OCI-LY3 (cell line): ENCODE measurements at regions not wholly inside any gene's neighbourhood (a gene's known extent, or its start where the extent isn't known, plus 50 kb on each side); places are given as distances from the start of the nearest gene placed in this dataset.

Source experiments
- CTCF ChIP-seq: fragments of 200-600, 300-600 bp; sonication (generic); IDR thresholded peaks from 2 replicates; pipeline ENCODE4 v1.5.1; 2014; ENCODE audit warnings: antibody characterized with exemption, low read length, low read depth
- EZH2phosphoT487 ChIP-seq: fragments of 200-600 bp; shearing (Covaris generic); IDR thresholded peaks from 2 replicates; pipeline ENCODE4 v1.6.1; 2018; ENCODE audit warnings: antibody characterized with exemption, mixed run types, low read depth

GRCh38 chr15:81914333-81914732 lies 131.5 kb downstream of the MEX3B start:
- TF ChIP-seq CTCF, result no peak
- no peak for TF ChIP-seq EZH2phosphoT487
